HG02642 (cell line): ENCODE measurements at regions not wholly inside any gene's neighbourhood (a gene's known extent, or its start where the extent isn't known, plus 50 kb on each side); places are given as distances from the start of the nearest gene placed in this dataset.
"Not testable (repeated sequence)": the region's sequence is repeated elsewhere in the genome, so short reads cannot be mapped to it uniquely, and the experiment has no call there.

Source experiments
- ATAC-seq: cut with Tn5 transposase; IDR thresholded peaks from one replicate; pipeline ENCODE4 v1.9.1; 2021; ENCODE audit warnings: mild to moderate bottlenecking; ENCODE audit not compliant: unreplicated experiment, poor library complexity

GRCh38 chrY:21028506-21028905 lies 272.6 kb downstream of the RPS4Y2 start:
- ATAC-seq, result no peak

- ATAC-seq, result no peak
Measured at GRCh38 chrY:21033363-21033762, 277.5 kb downstream of the RPS4Y2 start.

GRCh38 chrY:21034151-21035061 lies 278.5 kb downstream of the RPS4Y2 start:
- no peak for ATAC-seq

- ATAC-seq, result not testable (repeated sequence)
Measured at GRCh38 chrY:21037398-21037797, 281.5 kb downstream of the RPS4Y2 start.

- ATAC-seq, result no peak
Measured at GRCh38 chrY:21039811-21040210, 283.9 kb downstream of the RPS4Y2 start.

- not testable (repeated sequence) for ATAC-seq
Measured at GRCh38 chrY:21040711-21041110, 284.8 kb downstream of the RPS4Y2 start.

GRCh38 chrY:21073079-21073478 lies 317.2 kb downstream of the RPS4Y2 start:
- ATAC-seq, result no peak

- no peak for ATAC-seq
Measured at GRCh38 chrY:21073641-21074260, 317.8 kb downstream of the RPS4Y2 start.

GRCh38 chrY:21075658-21076057 lies 319.8 kb downstream of the RPS4Y2 start:
- ATAC-seq, result no peak

- no peak for ATAC-seq
Measured at GRCh38 chrY:21079670-21080069, 323.8 kb downstream of the RPS4Y2 start.

GRCh38 chrY:21081640-21082611 lies 326.0 kb downstream of the RPS4Y2 start:
- no peak for ATAC-seq

GRCh38 chrY:21082639-21083038 lies 326.7 kb downstream of the RPS4Y2 start:
- ATAC-seq, result no peak

- ATAC-seq, result no peak
Measured at GRCh38 chrY:21091909-21092308, 336.0 kb downstream of the RPS4Y2 start.

GRCh38 chrY:21102507-21102906 lies 346.6 kb downstream of the RPS4Y2 start:
- ATAC-seq, result no peak

- ATAC-seq, result no peak
Measured at GRCh38 chrY:21103885-21104284, 348.0 kb downstream of the RPS4Y2 start.

GRCh38 chrY:21105529-21105928 lies 349.6 kb downstream of the RPS4Y2 start:
- ATAC-seq, result no peak

GRCh38 chrY:21111313-21111712 lies 355.4 kb downstream of the RPS4Y2 start:
- no peak for ATAC-seq

GRCh38 chrY:21121065-21121464 lies 365.2 kb downstream of the RPS4Y2 start:
- no peak for ATAC-seq

- ATAC-seq, result no peak
Measured at GRCh38 chrY:21135591-21135990, 375.5 kb upstream of the RBMY1B start.

- ATAC-seq, result no peak
Measured at GRCh38 chrY:21138056-21138758, 372.9 kb upstream of the RBMY1B start.
